Esophagus muscularis mucosa (tissue), 4 donors: ENCODE measurements at regions not wholly inside any gene's neighbourhood (a gene's known extent, or its start where the extent isn't known, plus 50 kb on each side); places are given as distances from the start of the nearest gene placed in this dataset.

Source experiments
- DNase-seq: peaks from one replicate; pipeline ENCODE4 v3.0.0-alpha.2; 2017; ENCODE audit errors: extremely low spot score
- H3K27ac ChIP-seq, 4 donors: fragments of 200-600 bp; sonication (generic); replicated peaks in 1 of 4; 1 replicate in 3 of 4; 2 replicates in 1 of 4; pipeline ENCODE4 v1.5.1; 2016 to 2019; ENCODE audit warnings: mild to moderate bottlenecking in 1 of 4
- H3K27me3 ChIP-seq, 4 donors: fragments of 200-600 bp; sonication (generic); one replicate each; pipeline versions ENCODE4 v1.5.1 to v1.6.0; 2016 to 2019
- H3K36me3 ChIP-seq, 4 donors: fragments of 200-600 bp; sonication (generic); one replicate each; pipeline ENCODE4 v1.5.1; 2016 to 2019
- H3K4me1 ChIP-seq, 4 donors: fragments of 200-600 bp; sonication (generic); one replicate each; pipeline ENCODE4 v1.5.1; 2016 to 2019
- H3K4me3 ChIP-seq, 4 donors: fragments of 200-600 bp; sonication (generic); 1 replicate in 2 of 4; 2 replicates in 2 of 4; pipeline ENCODE4 v1.5.1; 2016 to 2019; ENCODE audit warnings: mild to moderate bottlenecking in 4 of 4, moderate library complexity in 1 of 4
- H3K9me3 ChIP-seq, 4 donors: fragments of 200-600 bp; sonication (generic); 1 replicate in 3 of 4; 2 replicates in 1 of 4; pipeline ENCODE4 v1.5.1; 2016 to 2019
- CTCF ChIP-seq, 3 experiments: fragments of 200-600 bp in 2 of 3; fragments of 450-650 bp in 1 of 3; sonication (generic) in 2 of 3; IDR thresholded peaks; one replicate each; pipeline ENCODE4 v1.5.1; 2017 to 2019; ENCODE audit warnings: antibody characterized with exemption in 3 of 3, mild to moderate bottlenecking in 2 of 3, moderate library complexity in 1 of 3
- EP300 ChIP-seq: sonication (generic); formaldehyde crosslinking; IDR thresholded peaks from one replicate; pipeline ENCODE4 v1.6.1; 2017; ENCODE audit warnings: antibody characterized with exemption
- POLR2A ChIP-seq: fragments of 450-650 bp; IDR thresholded peaks from one replicate; pipeline ENCODE4 v1.6.1; 2017; ENCODE audit warnings: antibody characterized with exemption, moderate library complexity, mild to moderate bottlenecking, low read depth
- POLR2AphosphoS5 ChIP-seq, 2 donors: sonication (generic); formaldehyde crosslinking; IDR thresholded peaks; one replicate each; pipeline ENCODE4 v1.6.1; 2017; ENCODE audit warnings: antibody characterized with exemption in 2 of 2
- WGBS: methylation state at CpG from one replicate; pipeline ENCODE4 v1.1.5; 2018; 5-methylcytosine and 5-hydroxymethylcytosine counted together
- intact Hi-C: fragments of 100-400 bp; cut with DNase I; formaldehyde crosslinking; loops from one replicate; pipeline ENCODE4 v1.15.1; 2023

- H3K27me3 ChIP-seq: no peaks in the 10 kb centered on the region
- 84% methylated on average over 12 of the region's 12 CpGs for WGBS
- no peak for DNase-seq
- TF ChIP-seq POLR2AphosphoS5 (IDR thresholded peaks at IDR 0.05): no peak
- no peak for TF ChIP-seq EP300
- TF ChIP-seq POLR2A: no peak
- no peak for TF ChIP-seq CTCF (IDR thresholded peaks at IDR 0.05)
- intact Hi-C loops: no loop called here
- peaks cover 0 to 10% (median 0%) of the 10 kb centered on the region in 4 donors for H3K9me3 ChIP-seq
- H3K4me1 ChIP-seq: no peaks in the 10 kb centered on the region
- H3K4me3 ChIP-seq: no peak overlapping the region
- no peaks in the 10 kb centered on the region for H3K36me3 ChIP-seq
- no peak overlapping the region for H3K27ac ChIP-seq
These were observed 1371.4 kb upstream of the PIK3C3 start for GRCh38 chr18:40583671-40584070.

GRCh38 chr18:40582105-40582504 lies 1372.9 kb upstream of the PIK3C3 start:
- no peak for TF ChIP-seq POLR2A
- no peak for TF ChIP-seq EP300
- TF ChIP-seq CTCF (IDR thresholded peaks at IDR 0.05): no peak
- TF ChIP-seq POLR2AphosphoS5 (IDR thresholded peaks at IDR 0.05): no peak
- intact Hi-C loops: no loop called here
- DNase-seq: no peak
- Histone ChIP-seq H3K4me1 (no peaks in the 10 kb centered on the region), H3K27me3 (no peaks in the 10 kb centered on the region), H3K9me3 (peaks cover 0 to 6% (median 0%) of the 10 kb centered on the region in 4 donors), H3K27ac (no peak overlapping the region), H3K36me3 (no peaks in the 10 kb centered on the region), H3K4me3 (no peak overlapping the region)
- 100% methylated on average over 1 of the region's 1 CpG for WGBS

GRCh38 chr18:40577981-40578365 lies 1377.1 kb upstream of the PIK3C3 start:
- WGBS: 34% methylated on average over 4 of the region's 4 CpGs

GRCh38 chr18:40577239-40577980 lies 1377.6 kb upstream of the PIK3C3 start:
- intact Hi-C loops: no loop called here
- 54% methylated on average over 5 of the region's 5 CpGs for WGBS
- TF ChIP-seq EP300 (no peak), POLR2A (no peak), CTCF (IDR thresholded peaks at IDR 0.05) (no peak), POLR2AphosphoS5 (IDR thresholded peaks at IDR 0.05) (no peak)

More at GRCh38 chr18:40577981-40578365, 1377.1 kb upstream of the PIK3C3 start:
- no peaks in the 10 kb centered on the region for H3K36me3 ChIP-seq
- H3K27me3 ChIP-seq: no peaks in the 10 kb centered on the region
- no peaks in the 10 kb centered on the region for H3K4me1 ChIP-seq
- H3K9me3 ChIP-seq: no peaks in the 10 kb centered on the region
- intact Hi-C loops: no loop called here
- TF ChIP-seq POLR2A (no peak), POLR2AphosphoS5 (IDR thresholded peaks at IDR 0.05) (no peak), EP300 (no peak), CTCF (IDR thresholded peaks at IDR 0.05) (no peak)
- H3K4me3 ChIP-seq: no peak overlapping the region
- no peak overlapping the region for H3K27ac ChIP-seq
- DNase-seq: no peak

More at GRCh38 chr18:40577239-40577980, 1377.6 kb upstream of the PIK3C3 start:
- Histone ChIP-seq H3K27ac (no peak overlapping the region), H3K36me3 (no peaks in the 10 kb centered on the region), H3K27me3 (no peaks in the 10 kb centered on the region), H3K4me1 (no peaks in the 10 kb centered on the region), H3K4me3 (no peak overlapping the region), H3K9me3 (no peaks in the 10 kb centered on the region)
- no peak for DNase-seq
